HEK293 (cell line): ENCODE measurements at regions not wholly inside any gene's neighbourhood (a gene's known extent, or its start where the extent isn't known, plus 50 kb on each side); places are given as distances from the start of the nearest gene placed in this dataset.

Source experiments
- CTCF ChIP-seq: fragments of 450-650 bp; formaldehyde crosslinking; IDR thresholded peaks from 2 replicates; pipeline ENCODE4 v1.5.1; 2016; ENCODE audit warnings: missing biosample characterization, missing genetic modification characterization
- KLF1 ChIP-seq: fragments of 450-650 bp; formaldehyde crosslinking; IDR thresholded peaks from 2 replicates; pipeline ENCODE4 v1.5.1; 2016; ENCODE audit warnings: missing biosample characterization, missing genetic modification characterization
- KLF10 ChIP-seq: fragments of 450-650 bp; IDR thresholded peaks from 2 replicates; pipeline ENCODE4 v1.5.1; 2018; ENCODE audit warnings: missing biosample characterization, mild to moderate bottlenecking, missing genetic modification characterization
- KLF7 ChIP-seq: fragments of 450-650 bp; formaldehyde crosslinking; IDR thresholded peaks from 2 replicates; pipeline ENCODE4 v1.5.1; 2016; ENCODE audit warnings: missing biosample characterization, missing genetic modification characterization, borderline replicate concordance
- MYNN ChIP-seq: fragments of 450-650 bp; formaldehyde crosslinking; IDR thresholded peaks from 2 replicates; pipeline ENCODE4 v1.5.1; 2016; ENCODE audit warnings: missing biosample characterization, missing genetic modification characterization, borderline replicate concordance
- ZBTB26 ChIP-seq: fragments of 450-650 bp; formaldehyde crosslinking; optimal IDR thresholded peaks from 2 replicates; pipeline ENCODE3; 2016; ENCODE audit warnings: missing biosample characterization, mild to moderate bottlenecking, missing genetic modification characterization
- ZBTB7A ChIP-seq: fragments of 450-650 bp; formaldehyde crosslinking; IDR thresholded peaks from 2 replicates; pipeline ENCODE4 v1.5.1; 2016; ENCODE audit warnings: low read depth, missing biosample characterization, missing genetic modification characterization
- ZNF121 ChIP-seq: fragments of 450-650 bp; formaldehyde crosslinking; IDR thresholded peaks from 2 replicates; pipeline ENCODE4 v1.5.1; 2016; ENCODE audit warnings: missing biosample characterization, missing genetic modification characterization
- ZNF391 ChIP-seq: fragments of 450-650 bp; formaldehyde crosslinking; IDR thresholded peaks from 2 replicates; pipeline ENCODE4 v1.5.1; 2016; ENCODE audit warnings: low read depth, missing biosample characterization, missing genetic modification characterization, borderline replicate concordance
- ZNF513 ChIP-seq: fragments of 450-650 bp; IDR thresholded peaks from 2 replicates; pipeline ENCODE4 v1.5.1; 2018; ENCODE audit warnings: missing biosample characterization, missing genetic modification characterization
- ZNF561 ChIP-seq: fragments of 450-650 bp; IDR thresholded peaks from 2 replicates; pipeline ENCODE4 v1.5.1; 2018; ENCODE audit warnings: missing biosample characterization, missing genetic modification characterization, borderline replicate concordance
- ZNF610 ChIP-seq: fragments of 450-650 bp; formaldehyde crosslinking; IDR thresholded peaks from 2 replicates; pipeline ENCODE4 v1.5.1; 2016; ENCODE audit warnings: missing biosample characterization, missing genetic modification characterization, borderline replicate concordance
- ZNF704 ChIP-seq: fragments of 450-650 bp; formaldehyde crosslinking; IDR thresholded peaks from 2 replicates; pipeline ENCODE4 v1.5.1; 2016; ENCODE audit warnings: missing biosample characterization, missing genetic modification characterization
- ZNF747 ChIP-seq: fragments of 450-650 bp; formaldehyde crosslinking; IDR thresholded peaks from 2 replicates; pipeline ENCODE4 v1.5.1; 2016; ENCODE audit warnings: missing biosample characterization, missing genetic modification characterization

GRCh38 chr4:52212702-52213101 lies 161.6 kb downstream of the SPATA18 start:
- TF ChIP-seq ZNF391 (tag by site-specific recombination), result no peak
- no peak for TF ChIP-seq KLF7 (tag by site-specific recombination)
- no peak for TF ChIP-seq MYNN
- TF ChIP-seq CTCF (tag by site-specific recombination), result no peak
- TF ChIP-seq KLF1, result no peak
- no peak for TF ChIP-seq ZNF121 (tag by site-specific recombination)
- no peak for TF ChIP-seq ZBTB26 (tag by site-specific recombination)
- no peak for TF ChIP-seq ZNF610 (tag by site-specific recombination)
- no peak for TF ChIP-seq ZNF704 (tag by site-specific recombination)
- no peak for TF ChIP-seq ZNF513 (tag by site-specific recombination)
- no peak for TF ChIP-seq KLF10 (tag by site-specific recombination)
- TF ChIP-seq ZNF561 (tag by site-specific recombination), result no peak
- TF ChIP-seq ZNF747 (tag by site-specific recombination), result no peak
- no peak for TF ChIP-seq ZBTB7A (tag by site-specific recombination)
